Ovary (tissue), 7 donors: ENCODE measurements at regions not wholly inside any gene's neighbourhood (a gene's known extent, or its start where the extent isn't known, plus 50 kb on each side); places are given as distances from the start of the nearest gene placed in this dataset.

ENCODE experiments used
- DNase-seq, 5 donors: peaks; one replicate each; pipeline ENCODE4 v3.0.0-alpha.2; 2019 to 2020
- H3K27ac ChIP-seq, 2 donors: fragments of 200-600 bp; one replicate each; pipeline versions ENCODE4 v1.5.1 to v1.8.0; 2019 to 2022
- H3K27me3 ChIP-seq: fragments of 200-600 bp; one replicate; pipeline ENCODE4 v1.8.0; 2022
- H3K36me3 ChIP-seq: fragments of 200-600 bp; sonication (generic); one replicate; pipeline ENCODE4 v1.5.1; 2019
- H3K4me1 ChIP-seq: one replicate; pipeline ENCODE4 v1.8.1; 2013; ENCODE audit warnings: mild to moderate bottlenecking, moderate library complexity; ENCODE audit not compliant: insufficient read depth
- H3K4me3 ChIP-seq: fragments of 200-600 bp; sonication (generic); one replicate; pipeline ENCODE4 v1.5.1; 2017
- H3K9me3 ChIP-seq, 2 donors: fragments of 200-600 bp in 1 of 2; sonication (generic) in 1 of 2; one replicate each; pipeline versions ENCODE4 v1.5.1 to v1.8.1; 2013 to 2019; ENCODE audit warnings: mild to moderate bottlenecking in 1 of 2, moderate library complexity in 1 of 2
- EP300 ChIP-seq: sonication (generic); formaldehyde crosslinking; IDR thresholded peaks from one replicate; pipeline ENCODE4 v1.6.1; 2017; ENCODE audit warnings: antibody characterized with exemption
- POLR2A ChIP-seq: fragments of 450-650 bp; IDR thresholded peaks from one replicate; pipeline ENCODE4 v1.6.1; 2017; ENCODE audit warnings: antibody characterized with exemption, mild to moderate bottlenecking, moderate library complexity
- WGBS, 3 donors: extraction: QIAGEN DNeasy Blood & Tissue Kit in 1 of 3; methylation state at CpG; one replicate each; pipeline versions ENCODE4 v1.1.5 to v1.1.7; 2013 to 2017; 5-methylcytosine and 5-hydroxymethylcytosine counted together
- intact Hi-C, 4 donors: fragments of 100-400 bp; cut with DNase I; formaldehyde crosslinking; loops; one replicate each; pipeline versions ENCODE4 v1.11.0 to v1.15.1; 2022 to 2023
- TF ChIP-seq, protein P1 (sequence below), 3 donors: fragments of 450-650 bp in 2 of 3; fragments of 200-600 bp in 1 of 3; IDR thresholded peaks; one replicate each; pipeline versions ENCODE4 v1.5.1 to v1.8.0; 2016 to 2022; ENCODE audit warnings: antibody characterized with exemption in 3 of 3, mild to moderate bottlenecking in 1 of 3
- donor health status: DM: no; HTN: no; CAD: no; lungs with moderate emphysema.
- donor health status: DM: no; HTN: no; CAD: no.
- donor health status: Bipolar disorder and iron deficiency.
- donor health status: DM: no; HTN: no; CAD: no.
- donor health status: DM: yes; HTN: yes; CAD: no.

DNA sequence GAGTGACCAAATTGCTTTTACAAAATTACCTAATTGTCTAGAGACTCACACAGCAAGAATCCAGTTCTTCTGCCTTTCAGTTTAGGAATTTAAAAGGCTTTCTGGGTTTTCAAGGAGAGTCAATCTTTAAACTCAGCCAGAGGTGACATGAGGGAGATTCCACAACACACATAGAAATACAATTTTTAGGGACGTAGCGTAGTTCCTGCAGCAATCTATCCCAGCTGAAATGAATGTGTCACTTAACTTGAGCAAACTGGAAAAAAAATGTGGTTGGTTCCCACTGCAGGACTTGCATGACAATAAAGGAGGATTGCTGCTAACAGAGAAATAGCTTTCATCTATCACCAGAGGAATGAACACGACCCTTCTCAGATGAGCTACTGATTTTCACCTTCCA is 269.7 kb downstream of the OTOL1 start:
- Histone ChIP-seq H3K36me3 (no peaks in the 10 kb centered on the region), H3K27ac (no peak overlapping the region), H3K27me3 (no peaks in the 10 kb centered on the region), H3K4me1 (no peaks in the 10 kb centered on the region), H3K4me3 (no peak overlapping the region), H3K9me3 (no peaks in the 10 kb centered on the region)
- WGBS, 3 donors = 78 to 88% (median 82%) methylated on average over 3 of the region's 3 CpGs
- intact Hi-C loops = no loop called here
- DNase-seq = no peak
- TF ChIP-seq, protein P1, sequence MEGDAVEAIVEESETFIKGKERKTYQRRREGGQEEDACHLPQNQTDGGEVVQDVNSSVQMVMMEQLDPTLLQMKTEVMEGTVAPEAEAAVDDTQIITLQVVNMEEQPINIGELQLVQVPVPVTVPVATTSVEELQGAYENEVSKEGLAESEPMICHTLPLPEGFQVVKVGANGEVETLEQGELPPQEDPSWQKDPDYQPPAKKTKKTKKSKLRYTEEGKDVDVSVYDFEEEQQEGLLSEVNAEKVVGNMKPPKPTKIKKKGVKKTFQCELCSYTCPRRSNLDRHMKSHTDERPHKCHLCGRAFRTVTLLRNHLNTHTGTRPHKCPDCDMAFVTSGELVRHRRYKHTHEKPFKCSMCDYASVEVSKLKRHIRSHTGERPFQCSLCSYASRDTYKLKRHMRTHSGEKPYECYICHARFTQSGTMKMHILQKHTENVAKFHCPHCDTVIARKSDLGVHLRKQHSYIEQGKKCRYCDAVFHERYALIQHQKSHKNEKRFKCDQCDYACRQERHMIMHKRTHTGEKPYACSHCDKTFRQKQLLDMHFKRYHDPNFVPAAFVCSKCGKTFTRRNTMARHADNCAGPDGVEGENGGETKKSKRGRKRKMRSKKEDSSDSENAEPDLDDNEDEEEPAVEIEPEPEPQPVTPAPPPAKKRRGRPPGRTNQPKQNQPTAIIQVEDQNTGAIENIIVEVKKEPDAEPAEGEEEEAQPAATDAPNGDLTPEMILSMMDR (IDR thresholded peaks at IDR 0.05) = no peak
- TF ChIP-seq POLR2A (no peak), EP300 (no peak)

DNA sequence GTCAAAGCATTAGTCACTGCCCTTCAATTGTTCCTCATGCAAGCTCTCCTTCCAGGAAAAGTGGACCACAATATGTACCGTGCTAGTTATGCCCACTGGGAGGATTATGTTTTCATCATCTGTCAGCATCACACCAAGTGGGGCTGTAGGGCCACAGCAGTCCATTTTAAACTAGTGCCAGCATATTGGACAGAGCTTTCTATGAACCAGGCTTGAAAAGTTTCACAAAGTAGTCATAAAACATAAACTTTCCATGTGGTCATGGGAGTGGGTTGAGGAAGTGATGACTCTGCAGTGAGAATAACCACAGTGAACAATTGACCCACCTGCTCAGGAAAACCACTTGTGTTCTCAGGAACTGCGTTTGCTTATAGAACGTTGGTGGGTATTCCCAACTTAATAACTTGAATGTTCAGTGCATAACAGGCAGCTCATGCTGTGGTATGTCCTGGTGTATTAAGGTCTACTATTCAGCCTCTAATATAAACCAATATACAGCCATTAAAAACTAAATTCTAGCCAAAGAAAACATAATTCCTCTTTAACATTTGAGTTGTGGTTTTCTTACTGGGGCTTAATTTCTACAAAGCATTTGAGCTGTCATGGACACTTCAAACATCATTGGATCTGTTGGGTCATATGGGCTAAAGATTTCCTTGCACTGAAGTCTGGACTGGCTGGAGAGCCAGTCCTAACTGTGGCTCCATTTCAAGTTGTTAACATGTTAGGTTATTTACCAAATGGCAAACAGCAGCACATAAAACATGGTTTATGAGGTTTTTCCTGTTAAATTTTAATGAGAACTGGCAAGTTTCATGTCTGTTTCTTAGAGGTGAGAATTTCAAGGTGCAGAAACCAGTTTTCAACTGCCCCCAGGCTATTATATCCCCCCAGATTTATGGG is 274.1 kb downstream of the OTOL1 start:
- 81 to 90% (median 82%) methylated on average over 3 of the region's 3 CpGs for WGBS, 3 donors
- no peak for DNase-seq
- Histone ChIP-seq H3K9me3 (no peaks in the 10 kb centered on the region), H3K4me1 (no peaks in the 10 kb centered on the region), H3K27ac (no peak overlapping the region), H3K4me3 (no peak overlapping the region), H3K27me3 (no peaks in the 10 kb centered on the region), H3K36me3 (no peaks in the 10 kb centered on the region)
- TF ChIP-seq EP300 (no peak), POLR2A (no peak)
- TF ChIP-seq, protein P1 (IDR thresholded peaks at IDR 0.05) = no peak
- intact Hi-C loops = no loop called here

DNA sequence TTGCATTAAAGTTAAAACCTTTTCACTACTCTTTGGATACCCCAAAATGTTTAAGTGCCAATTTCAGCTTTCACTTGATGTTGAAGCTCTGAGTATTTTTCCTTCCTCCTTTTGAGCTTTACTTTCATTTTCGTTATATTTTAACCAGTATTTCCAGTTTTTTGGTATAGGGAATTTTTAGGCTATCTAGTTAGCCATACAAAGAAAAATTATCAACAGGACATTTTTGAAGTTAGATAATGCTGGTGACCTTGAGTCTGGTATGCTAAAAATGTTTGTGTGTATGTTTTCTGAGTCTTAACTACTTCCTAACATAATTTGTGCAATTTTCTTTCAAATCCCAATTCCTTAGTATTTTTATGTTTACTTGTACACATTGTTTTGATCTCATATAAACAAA is 284.8 kb downstream of the OTOL1 start:
- Histone ChIP-seq H3K27me3 (no peaks in the 10 kb centered on the region), H3K27ac (no peak overlapping the region), H3K9me3 (no peaks in the 10 kb centered on the region), H3K4me3 (no peak overlapping the region), H3K4me1 (no peaks in the 10 kb centered on the region), H3K36me3 (no peaks in the 10 kb centered on the region)
- intact Hi-C loops = no loop called here
- TF ChIP-seq, protein P1 (IDR thresholded peaks at IDR 0.05) = no peak
- TF ChIP-seq POLR2A = no peak
- TF ChIP-seq EP300 = no peak
- WGBS, 3 donors = 4 to 16% (median 7%) methylated on average over 1 of the region's 1 CpG
- DNase-seq = no peak

DNA sequence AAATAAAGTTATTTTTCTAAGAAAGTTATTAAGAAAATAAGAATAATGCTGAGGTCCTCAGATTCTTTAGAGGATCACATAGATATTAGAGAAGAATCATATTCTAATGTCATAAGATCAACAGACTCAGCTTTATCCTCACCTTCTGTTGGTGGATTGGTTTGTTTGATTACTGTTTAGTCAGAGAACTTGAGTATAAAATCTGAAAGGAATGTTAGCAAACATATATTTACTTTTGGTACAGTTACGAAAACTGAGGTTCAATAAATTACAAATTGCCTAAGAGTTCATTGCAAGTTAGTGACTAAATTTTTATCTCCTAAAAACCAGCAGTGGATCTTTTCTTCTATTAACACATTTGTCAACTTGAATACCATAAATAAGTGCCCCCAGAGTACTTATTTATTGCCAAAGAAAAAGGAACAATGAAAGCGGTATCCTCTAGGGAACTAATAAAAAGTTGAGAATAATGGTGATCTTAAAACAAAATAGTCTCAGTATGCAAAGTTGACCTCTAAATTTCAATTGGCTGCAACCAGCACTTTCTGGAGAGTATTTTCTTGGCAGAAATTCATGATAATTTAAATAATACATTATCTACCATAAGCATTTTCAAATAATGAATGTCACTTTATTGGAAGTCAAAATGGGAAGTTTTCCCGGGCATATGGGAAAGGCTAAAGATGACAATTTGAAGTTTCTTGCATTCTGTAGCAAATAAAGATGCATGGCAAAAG is 296.8 kb downstream of the OTOL1 start:
- no peaks in the 10 kb centered on the region for H3K36me3 ChIP-seq
- 79 to 88% (median 84%) methylated on average over 3 of the region's 3 CpGs for WGBS, 3 donors
- intact Hi-C loops = no loop called here

More for the DNA sequence above, 296.8 kb downstream of the OTOL1 start:
- Histone ChIP-seq H3K4me1 (no peaks in the 10 kb centered on the region), H3K27ac (no peak overlapping the region), H3K27me3 (no peaks in the 10 kb centered on the region), H3K9me3 (no peaks in the 10 kb centered on the region), H3K4me3 (no peak overlapping the region)
- no peak for DNase-seq
- no peak for TF ChIP-seq POLR2A
- TF ChIP-seq, protein P1 (IDR thresholded peaks at IDR 0.05) = no peak
- no peak for TF ChIP-seq EP300
